Activated CD4-positive, alpha-beta T cell treated with anti-CD3 and anti-CD28 coated beads, Interleukin-2, amount 50 U/mL, for 48 hours (primary cell): ENCODE measurements at regions not wholly inside any gene's neighbourhood (a gene's known extent, or its start where the extent isn't known, plus 50 kb on each side); places are given as distances from the start of the nearest gene placed in this dataset.
"Not testable (repeated sequence)": the region's sequence is repeated elsewhere in the genome, so short reads cannot be mapped to it uniquely, and the experiment has no call there.

Experiments
- DNase-seq, 2 experiments: peaks; one replicate each; pipeline ENCODE4 v3.0.0-alpha.2; 2020

DNA sequence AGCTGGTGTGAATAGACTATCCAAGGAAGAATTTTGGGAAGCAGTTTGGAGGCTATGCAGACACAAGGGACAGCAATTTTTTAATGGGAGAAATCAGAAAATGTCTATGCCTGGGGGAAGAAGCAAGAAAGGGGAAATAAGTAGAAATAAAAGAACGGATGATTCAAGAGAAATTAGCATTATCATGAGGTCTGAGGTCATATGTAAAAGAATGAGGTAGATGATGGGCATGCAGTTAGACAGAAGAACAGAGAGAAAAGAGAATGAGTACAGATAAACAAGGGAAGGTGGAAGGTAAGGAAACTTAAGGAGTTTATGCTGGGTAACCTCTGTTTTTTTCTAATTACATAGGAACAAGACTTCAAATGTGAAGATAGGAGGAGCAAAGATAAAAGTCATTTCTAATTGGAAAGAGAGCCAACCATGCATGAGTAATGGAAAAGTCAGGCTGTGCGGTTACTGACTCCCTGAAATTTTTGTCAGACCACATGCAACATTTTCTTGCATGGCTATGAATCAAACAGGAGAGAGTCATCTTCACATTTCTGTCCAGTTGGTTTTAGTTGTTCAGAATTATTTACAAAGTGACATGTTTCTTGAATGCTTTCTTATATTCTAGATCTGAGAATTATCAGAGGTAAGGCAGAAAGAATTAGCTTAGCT, 101.0 kb upstream of the PIK3R1 start:
- no peak for DNase-seq

GRCh38 chr5:68112658-68113057, 102.9 kb upstream of the PIK3R1 start:
- DNase-seq, result no peak

GRCh38 chr5:68110894-68111293, 104.7 kb upstream of the PIK3R1 start:
- DNase-seq, result no peak

GRCh38 chr5:68110264-68110663, 105.3 kb upstream of the PIK3R1 start:
- no peak for DNase-seq

- not testable (repeated sequence) for DNase-seq
These were observed 111.3 kb upstream of the PIK3R1 start for GRCh38 chr5:68104217-68104616.

DNA sequence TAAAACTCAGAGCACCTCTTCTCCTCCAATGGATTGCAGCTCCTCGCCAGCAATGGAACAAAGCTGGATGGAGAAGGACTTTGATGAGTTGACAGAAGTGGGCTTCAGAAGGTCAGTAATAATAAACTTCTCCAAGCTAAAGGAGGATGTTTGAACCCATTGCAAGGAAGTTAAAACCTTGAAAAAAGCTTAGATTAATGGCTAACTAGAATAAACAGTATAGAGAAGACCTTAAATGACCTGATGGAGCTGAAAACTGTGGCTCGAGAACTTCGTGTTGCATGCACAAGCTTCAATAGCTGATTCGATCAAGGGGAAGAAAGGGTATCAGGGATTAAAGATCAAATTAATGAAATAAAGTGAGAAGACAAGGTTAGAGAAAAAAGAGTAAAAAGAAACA, 112.3 kb upstream of the PIK3R1 start:
- DNase-seq, result not testable (repeated sequence)

DNA sequence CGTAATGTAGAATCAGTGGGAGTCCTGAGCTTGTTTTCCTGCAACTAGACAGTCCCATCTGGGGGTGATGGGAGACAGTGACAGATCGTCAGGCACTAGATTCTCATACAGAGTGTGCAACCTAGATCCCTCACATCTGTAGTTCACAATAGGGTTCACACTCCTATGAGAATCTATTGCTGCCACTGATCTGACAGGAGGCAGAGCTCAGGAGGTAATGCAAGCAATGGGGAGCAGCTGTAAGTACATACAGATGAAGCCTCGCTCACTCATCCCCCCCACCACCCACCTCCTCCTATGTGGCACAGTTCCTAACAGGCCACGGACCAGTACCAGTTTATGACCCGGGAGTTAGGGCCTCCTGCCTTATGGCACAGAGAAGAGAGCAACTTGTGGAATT, 116.2 kb upstream of the PIK3R1 start:
- DNase-seq, result no peak

- no peak for DNase-seq
These were observed 121.9 kb upstream of the PIK3R1 start for GRCh38 chr5:68093455-68094159.

- DNase-seq, result no peak
These were observed 127.3 kb upstream of the PIK3R1 start for GRCh38 chr5:68088302-68088701.

GRCh38 chr5:68087866-68088265, 127.7 kb upstream of the PIK3R1 start:
- no peak for DNase-seq

GRCh38 chr5:68086857-68087256, 128.7 kb upstream of the PIK3R1 start:
- DNase-seq, result no peak

DNA sequence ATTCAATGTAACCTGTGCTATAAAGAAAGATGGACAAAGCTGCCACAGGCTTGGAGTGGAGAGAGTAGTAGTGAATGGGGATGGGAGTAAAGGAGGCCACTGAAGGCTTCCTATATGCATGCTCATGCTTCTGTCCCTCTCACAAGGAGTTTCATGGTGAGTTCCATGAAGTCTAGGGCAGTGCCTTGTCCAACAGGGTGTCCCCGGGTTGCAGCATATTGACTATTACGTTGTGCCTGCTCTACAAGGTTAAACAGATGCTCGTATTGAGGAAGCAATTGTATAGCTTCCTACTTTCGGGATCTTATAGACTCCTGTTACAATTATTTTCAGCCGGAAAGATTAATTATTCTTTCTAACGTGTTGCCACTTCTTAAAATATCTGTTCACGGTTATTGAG, 129.1 kb upstream of the PIK3R1 start:
- no peak for DNase-seq

- DNase-seq, result no peak
These were observed 131.2 kb upstream of the PIK3R1 start for GRCh38 chr5:68084396-68084795.

GRCh38 chr5:68080282-68081050, 135.1 kb upstream of the PIK3R1 start:
- DNase-seq, result no peak

- no peak for DNase-seq
These were observed 138.1 kb upstream of the PIK3R1 start for GRCh38 chr5:68077349-68077894.

- no peak for DNase-seq
These were observed 140.9 kb upstream of the PIK3R1 start for GRCh38 chr5:68074633-68075032.

- no peak for DNase-seq
These were observed 141.4 kb upstream of the PIK3R1 start for GRCh38 chr5:68074048-68074632.

- no peak for DNase-seq
These were observed 143.8 kb upstream of the PIK3R1 start for GRCh38 chr5:68071736-68072135.

DNA sequence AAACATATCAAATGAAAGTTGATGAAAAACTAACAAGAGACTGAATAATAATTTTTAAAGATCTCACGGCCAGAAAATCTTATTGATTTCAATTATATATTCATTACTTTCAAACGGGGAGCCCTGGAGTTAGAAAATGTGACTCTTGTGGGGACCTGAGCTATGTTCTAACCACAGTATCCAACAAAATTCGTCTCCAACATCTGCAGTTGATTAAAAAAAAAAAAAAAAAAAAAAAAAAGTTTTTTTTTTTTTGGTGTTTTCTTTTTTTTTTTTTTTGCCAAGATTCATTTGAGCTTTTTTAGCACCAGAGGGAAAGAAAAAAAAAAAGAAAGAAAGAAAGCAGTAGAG, 144.3 kb upstream of the PIK3R1 start:
- no peak for DNase-seq

DNA sequence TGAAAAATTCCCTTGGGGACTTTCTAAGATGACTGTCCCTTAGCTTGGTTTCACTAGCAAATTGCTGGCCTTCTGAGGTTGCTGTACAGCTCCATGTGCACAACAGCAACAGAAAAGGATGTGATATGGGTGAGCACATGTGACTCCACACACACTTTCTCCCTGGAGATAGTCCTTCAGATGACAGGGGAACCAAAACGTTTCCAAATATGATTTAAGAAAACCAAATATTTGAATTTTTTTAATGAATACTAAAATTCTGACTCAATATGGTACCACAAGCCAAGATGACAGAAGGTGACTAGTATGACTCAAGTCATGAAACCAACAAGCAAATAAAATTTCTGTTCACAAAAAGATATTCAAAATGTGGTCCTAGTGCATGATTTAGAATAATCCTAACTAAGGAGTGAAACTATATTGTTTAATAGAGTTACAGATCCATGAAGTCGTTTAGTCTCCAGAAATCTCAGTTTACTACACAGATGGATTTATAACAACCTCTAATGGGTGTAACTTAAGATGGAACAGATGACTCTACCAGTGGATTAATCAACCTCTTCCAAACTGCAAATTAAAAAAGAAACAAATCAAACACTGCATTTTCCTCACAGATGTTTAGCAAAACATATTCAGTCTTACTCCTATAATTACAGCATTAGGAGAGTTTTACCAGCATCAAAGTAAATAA, 144.8 kb upstream of the PIK3R1 start:
- peak in 1 of 2 experiments; percentile 6 for DNase-seq

DNA sequence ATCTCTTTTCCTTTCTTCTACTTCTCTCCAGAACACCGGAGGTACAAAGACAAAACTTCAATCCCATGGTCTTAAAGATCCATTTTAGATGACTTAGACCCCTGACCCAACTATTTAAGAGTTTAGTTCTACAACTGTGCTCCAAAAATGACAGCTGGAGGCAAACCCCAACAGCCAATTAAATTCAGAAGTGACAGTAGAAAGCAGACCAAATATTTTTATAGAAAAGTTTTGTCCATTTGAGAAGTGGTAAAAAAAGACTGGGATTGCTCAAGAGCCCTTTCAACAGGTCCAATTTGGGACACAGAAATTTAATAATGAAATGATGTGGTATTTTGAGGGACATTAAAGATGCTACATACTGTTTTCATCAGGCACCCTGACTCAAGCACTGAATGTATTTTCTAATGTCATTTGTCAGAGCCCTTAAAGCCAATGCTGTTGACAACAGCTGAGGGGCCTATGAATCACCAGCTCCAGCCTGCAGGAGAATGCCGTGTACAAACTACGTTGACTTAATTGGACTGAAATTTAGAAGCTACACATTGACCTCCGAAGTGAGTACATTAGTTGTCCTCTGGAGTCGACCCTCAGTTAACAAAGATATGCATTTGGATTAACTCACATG, 147.5 kb upstream of the PIK3R1 start:
- DNase-seq, result no peak

DNA sequence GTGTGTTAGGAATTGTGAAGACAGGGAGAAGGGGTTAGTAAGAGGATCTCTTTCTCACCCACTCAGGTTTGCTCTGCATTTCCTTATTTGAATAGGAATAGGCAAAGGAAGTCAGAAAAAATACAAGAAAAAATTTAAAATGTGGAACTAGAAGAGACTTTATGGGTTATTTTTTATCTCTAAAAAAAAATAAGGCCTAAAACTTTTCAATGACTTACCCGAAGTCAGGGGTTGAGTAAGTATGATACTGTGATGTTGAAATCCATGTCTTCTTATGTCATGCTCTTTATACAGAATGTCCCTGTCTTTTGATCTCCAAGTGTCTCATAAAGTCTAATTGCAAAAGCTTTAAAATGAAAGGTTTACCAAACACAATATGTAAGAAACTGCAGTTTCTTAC, 148.3 kb upstream of the PIK3R1 start:
- DNase-seq, result no peak
